Chondrocyte (in vitro differentiated cells): ENCODE measurements at regions not wholly inside any gene's neighbourhood (a gene's known extent, or its start where the extent isn't known, plus 50 kb on each side); places are given as distances from the start of the nearest gene placed in this dataset.

ENCODE experiments used
- DNase-seq: peaks from one replicate; pipeline ENCODE4 v3.0.0; 2021; ENCODE audit warnings: mixed read lengths, low spot score
- H3K27ac Mint-ChIP-seq: one replicate; pipeline ENCODE4 v1.8.0; 2021; ENCODE audit warnings: mild to moderate bottlenecking, moderate library complexity, mixed read lengths; ENCODE audit not compliant: unreplicated experiment
- H3K27me3 Mint-ChIP-seq: 2 replicates; pipeline ENCODE4 v1.8.0; 2021; ENCODE audit warnings: low read depth, mixed read lengths
- H3K36me3 Mint-ChIP-seq: 2 replicates; pipeline ENCODE4 v1.8.0; 2021; ENCODE audit warnings: low read depth, mixed read lengths
- H3K4me1 Mint-ChIP-seq: 2 replicates; pipeline ENCODE4 v1.8.0; 2021; ENCODE audit warnings: low read depth, mild to moderate bottlenecking, mixed read lengths
- H3K4me3 Mint-ChIP-seq: one replicate; pipeline ENCODE4 v1.8.0; 2021; ENCODE audit warnings: mild to moderate bottlenecking, moderate library complexity, mixed read lengths; ENCODE audit not compliant: unreplicated experiment
- H3K9me3 Mint-ChIP-seq: 2 replicates; pipeline ENCODE4 v1.8.0; 2021; ENCODE audit warnings: low read depth, mixed read lengths
- CTCF ChIP-seq: fragments of 200-600 bp; sonication (generic); IDR thresholded peaks from 2 replicates; pipeline ENCODE4 v1.5.0; 2021; ENCODE audit warnings: antibody characterized with exemption, mild to moderate bottlenecking, moderate library complexity

- Mint-ChIP-seq H3K36me3 (no peaks in the 10 kb centered on the region), H3K27me3 (peaks cover 27% of the 10 kb centered on the region), H3K4me1 (no peaks in the 10 kb centered on the region), H3K27ac (no peak overlapping the region), H3K9me3 (peaks cover 9% of the 10 kb centered on the region), H3K4me3 (no peak overlapping the region)
- no peak for DNase-seq
- no peak for TF ChIP-seq CTCF
Observed at GRCh38 chr7:68125168-68125567, 1128.5 kb downstream of the TYW1 start.

GRCh38 chr7:68133045-68133444 is 1136.4 kb downstream of the TYW1 start:
- H3K27me3 Mint-ChIP-seq, result peaks cover 33% of the 10 kb centered on the region
- no peaks in the 10 kb centered on the region for H3K4me1 Mint-ChIP-seq
- no peak for TF ChIP-seq CTCF
- no peak overlapping the region for H3K4me3 Mint-ChIP-seq
- no peaks in the 10 kb centered on the region for H3K9me3 Mint-ChIP-seq
- H3K27ac Mint-ChIP-seq, result no peak overlapping the region
- H3K36me3 Mint-ChIP-seq, result no peaks in the 10 kb centered on the region
- no peak for DNase-seq

- DNase-seq, result no peak
- no peaks in the 10 kb centered on the region for H3K4me1 Mint-ChIP-seq
- no peak overlapping the region for H3K4me3 Mint-ChIP-seq
- peaks cover 28% of the 10 kb centered on the region for H3K9me3 Mint-ChIP-seq
- TF ChIP-seq CTCF, result no peak
- H3K36me3 Mint-ChIP-seq, result peaks cover 2% of the 10 kb centered on the region
- peaks cover 15% of the 10 kb centered on the region for H3K27me3 Mint-ChIP-seq
- no peak overlapping the region for H3K27ac Mint-ChIP-seq
Observed at GRCh38 chr7:68143345-68143744, 1146.7 kb downstream of the TYW1 start.

GRCh38 chr7:68146983-68147382 is 1150.3 kb downstream of the TYW1 start:
- H3K9me3 Mint-ChIP-seq, result peaks cover 28% of the 10 kb centered on the region
- no peak for TF ChIP-seq CTCF
- H3K27me3 Mint-ChIP-seq, result peaks cover 7% of the 10 kb centered on the region
- no peak overlapping the region for H3K27ac Mint-ChIP-seq
- no peaks in the 10 kb centered on the region for H3K4me1 Mint-ChIP-seq
- H3K4me3 Mint-ChIP-seq, result no peak overlapping the region
- no peak for DNase-seq
- peaks cover 2% of the 10 kb centered on the region for H3K36me3 Mint-ChIP-seq

- no peak for TF ChIP-seq CTCF
- no peak overlapping the region for H3K27ac Mint-ChIP-seq
- no peak for DNase-seq
Observed at GRCh38 chr7:68147614-68148238, 1151.1 kb downstream of the TYW1 start.

More at GRCh38 chr7:68147614-68148238, 1151.1 kb downstream of the TYW1 start:
- peaks cover 22% of the 10 kb centered on the region for H3K9me3 Mint-ChIP-seq
- H3K4me1 Mint-ChIP-seq, result no peaks in the 10 kb centered on the region
- no peak overlapping the region for H3K4me3 Mint-ChIP-seq
- H3K27me3 Mint-ChIP-seq, result peaks cover 10% of the 10 kb centered on the region
- peaks cover 2% of the 10 kb centered on the region for H3K36me3 Mint-ChIP-seq
